Upper lobe of left lung (tissue), 4 donors: ENCODE measurements at regions not wholly inside any gene's neighbourhood (a gene's known extent, or its start where the extent isn't known, plus 50 kb on each side); places are given as distances from the start of the nearest gene placed in this dataset.

ENCODE experiments used
- POLR2A ChIP-seq, 4 donors: fragments of 450-650 bp; IDR thresholded peaks; one replicate each; pipeline ENCODE4 v1.5.1; 2016 to 2017; ENCODE audit warnings: antibody characterized with exemption in 4 of 4, mild to moderate bottlenecking in 2 of 4
- POLR2AphosphoS5 ChIP-seq, 2 donors: sonication (generic); formaldehyde crosslinking; IDR thresholded peaks; one replicate each; pipeline ENCODE4 v1.5.1; 2017; ENCODE audit warnings: antibody characterized with exemption in 2 of 2
- TF ChIP-seq, protein P1 (sequence below), 6 experiments: fragments of 450-650 bp in 4 of 6; fragments of 200-600 bp in 2 of 6; sonication (generic) in 2 of 6; IDR thresholded peaks; one replicate each; pipeline ENCODE4 v1.5.1; 2016 to 2019; ENCODE audit warnings: antibody characterized with exemption in 6 of 6

DNA sequence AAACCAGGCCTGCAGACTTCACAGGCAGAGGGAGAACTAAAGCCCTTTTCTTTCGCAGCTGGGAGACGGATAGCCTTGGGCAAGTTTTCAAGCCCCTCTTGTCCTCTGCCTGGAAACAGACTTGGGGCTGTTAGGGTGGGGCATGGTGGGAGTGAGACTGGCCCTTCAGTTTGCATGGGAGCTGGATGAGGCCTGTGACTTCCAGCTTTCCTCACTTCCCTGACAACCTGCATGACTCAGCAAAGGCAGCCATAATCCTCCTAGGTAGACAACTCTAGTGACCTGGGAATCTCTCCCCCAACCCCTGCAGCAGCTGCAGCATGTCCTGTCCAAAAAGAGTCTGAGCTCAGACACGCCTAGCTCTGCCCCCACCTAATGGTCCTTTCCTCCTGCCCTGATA lies 93.0 kb downstream of the POSTN start:
- TF ChIP-seq, protein P1, sequence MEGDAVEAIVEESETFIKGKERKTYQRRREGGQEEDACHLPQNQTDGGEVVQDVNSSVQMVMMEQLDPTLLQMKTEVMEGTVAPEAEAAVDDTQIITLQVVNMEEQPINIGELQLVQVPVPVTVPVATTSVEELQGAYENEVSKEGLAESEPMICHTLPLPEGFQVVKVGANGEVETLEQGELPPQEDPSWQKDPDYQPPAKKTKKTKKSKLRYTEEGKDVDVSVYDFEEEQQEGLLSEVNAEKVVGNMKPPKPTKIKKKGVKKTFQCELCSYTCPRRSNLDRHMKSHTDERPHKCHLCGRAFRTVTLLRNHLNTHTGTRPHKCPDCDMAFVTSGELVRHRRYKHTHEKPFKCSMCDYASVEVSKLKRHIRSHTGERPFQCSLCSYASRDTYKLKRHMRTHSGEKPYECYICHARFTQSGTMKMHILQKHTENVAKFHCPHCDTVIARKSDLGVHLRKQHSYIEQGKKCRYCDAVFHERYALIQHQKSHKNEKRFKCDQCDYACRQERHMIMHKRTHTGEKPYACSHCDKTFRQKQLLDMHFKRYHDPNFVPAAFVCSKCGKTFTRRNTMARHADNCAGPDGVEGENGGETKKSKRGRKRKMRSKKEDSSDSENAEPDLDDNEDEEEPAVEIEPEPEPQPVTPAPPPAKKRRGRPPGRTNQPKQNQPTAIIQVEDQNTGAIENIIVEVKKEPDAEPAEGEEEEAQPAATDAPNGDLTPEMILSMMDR (IDR thresholded peaks at IDR 0.05), result no peak
- TF ChIP-seq POLR2AphosphoS5 (IDR thresholded peaks at IDR 0.05) (no peak), POLR2A (IDR thresholded peaks at IDR 0.05) (no peak)
